Fibroblast of lung (primary cell): ENCODE measurements at regions not wholly inside any gene's neighbourhood (a gene's known extent, or its start where the extent isn't known, plus 50 kb on each side); places are given as distances from the start of the nearest gene placed in this dataset.

Source experiments
- DNase-seq, 2 donors: peaks; one replicate each; pipeline versions ENCODE4 v3.0.0 to v3.0.0-alpha.2; 2010; ENCODE audit warnings: low read depth in 2 of 2
- H2AFZ ChIP-seq: 2 replicates; pipeline ENCODE4 v1.5.1; 2012; ENCODE audit warnings: low read length, control low read depth, inconsistent platforms
- H3K27ac ChIP-seq: 2 replicates; pipeline ENCODE4 v1.5.1; 2011; ENCODE audit warnings: low read length, control low read depth; ENCODE audit not compliant: insufficient read depth
- H3K27me3 ChIP-seq: 2 replicates; pipeline ENCODE4 v1.5.1; 2011; ENCODE audit warnings: mild to moderate bottlenecking, low read length; ENCODE audit not compliant: control insufficient read depth, insufficient read depth
- H3K36me3 ChIP-seq: 2 replicates; pipeline ENCODE4 v1.5.1; 2011; ENCODE audit warnings: low read length; ENCODE audit not compliant: control insufficient read depth, insufficient read depth
- H3K4me1 ChIP-seq: 2 replicates; pipeline ENCODE4 v1.5.1; 2011; ENCODE audit warnings: low read length; ENCODE audit not compliant: control insufficient read depth, insufficient read depth; ENCODE audit errors: extremely low read depth
- H3K4me2 ChIP-seq: 2 replicates; pipeline ENCODE4 v1.5.1; 2011; ENCODE audit warnings: low read length, control low read depth; ENCODE audit not compliant: insufficient read depth; ENCODE audit errors: extremely low read depth
- H3K4me3 ChIP-seq, 4 experiments: fragments of 200-600 bp in 1 of 4; sonication (generic) in 1 of 4; replicated peaks in 1 of 4; 2 replicates each; pipeline ENCODE4 v1.5.1; 2011 to 2016; ENCODE audit warnings: low read length in 4 of 4, low read depth in 3 of 4, mild to moderate bottlenecking in 3 of 4, control low read depth in 2 of 4, inconsistent platforms in 1 of 4, mixed read lengths in 1 of 4; ENCODE audit not compliant: insufficient read depth in 1 of 4; ENCODE audit errors: control extremely low read depth in 1 of 4
- H3K79me2 ChIP-seq: 2 replicates; pipeline ENCODE4 v1.5.1; 2012; ENCODE audit warnings: mild to moderate bottlenecking, low read length, inconsistent platforms; ENCODE audit not compliant: control insufficient read depth, insufficient read depth
- H3K9ac ChIP-seq: 2 replicates; pipeline ENCODE4 v1.5.1; 2011; ENCODE audit warnings: mild to moderate bottlenecking, low read length, control low read depth; ENCODE audit not compliant: insufficient read depth
- H3K9me3 ChIP-seq: 2 replicates; pipeline ENCODE4 v1.5.1; 2012; ENCODE audit warnings: low read depth, low read length; ENCODE audit not compliant: control insufficient read depth, insufficient read depth
- H4K20me1 ChIP-seq: 2 replicates; pipeline ENCODE4 v1.5.1; 2011; ENCODE audit warnings: low read length; ENCODE audit not compliant: control insufficient read depth, insufficient read depth; ENCODE audit errors: extremely low read depth
- CTCF ChIP-seq, 2 donors: IDR thresholded peaks in 1 of 2; conservative IDR thresholded peaks in 1 of 2; 1 replicate in 1 of 2; 2 replicates in 1 of 2; pipeline ENCODE4 v1.5.1; 2011 to 2012; ENCODE audit warnings: low read length in 2 of 2, control low read depth in 1 of 2, inconsistent platforms in 1 of 2, low read depth in 1 of 2, mild to moderate bottlenecking in 1 of 2
- EZH2 ChIP-seq: IDR thresholded peaks from 2 replicates; pipeline ENCODE4 v1.5.1; 2012; ENCODE audit warnings: low read length, control low read depth, mild to moderate bottlenecking; ENCODE audit errors: missing control alignments

GRCh38 chr11:112464949-112465348, 204.3 kb upstream of the PLET1 start:
- Histone ChIP-seq H3K9me3 (no peaks in the 10 kb centered on the region), H3K4me1 (no peaks in the 10 kb centered on the region), H4K20me1 (no peaks in the 10 kb centered on the region), H3K79me2 (no peaks in the 10 kb centered on the region), H3K27ac (no peak overlapping the region), H3K9ac (no peak overlapping the region), H3K4me3 (no peak overlapping the region), H3K4me2 (no peak overlapping the region), H3K27me3 (no peaks in the 10 kb centered on the region), H3K36me3 (no peaks in the 10 kb centered on the region), H2AFZ (no peak overlapping the region)
- TF ChIP-seq CTCF (conservative IDR thresholded peaks at IDR 0.05 in 1 of 2, IDR thresholded peaks at IDR 0.05 in 1 of 2; ENCODE audit: low read depth in 1 of 2, low read length in 2 of 2) (no peak), EZH2 (no peak)
- DNase-seq: no peak

- Histone ChIP-seq H2AFZ (no peak overlapping the region), H3K9me3 (no peaks in the 10 kb centered on the region), H3K27me3 (no peaks in the 10 kb centered on the region), H3K27ac (no peak overlapping the region), H3K4me3 (no peak overlapping the region), H3K79me2 (no peaks in the 10 kb centered on the region), H3K36me3 (no peaks in the 10 kb centered on the region), H3K4me1 (no peaks in the 10 kb centered on the region), H3K4me2 (no peak overlapping the region), H4K20me1 (no peaks in the 10 kb centered on the region), H3K9ac (no peak overlapping the region)
- DNase-seq: no peak
- TF ChIP-seq CTCF (conservative IDR thresholded peaks at IDR 0.05 in 1 of 2, IDR thresholded peaks at IDR 0.05 in 1 of 2; ENCODE audit: low read depth in 1 of 2, low read length in 2 of 2) (no peak), EZH2 (no peak)
These were observed 204.9 kb upstream of the PLET1 start for GRCh38 chr11:112465433-112466024.

- Histone ChIP-seq H3K27me3 (no peaks in the 10 kb centered on the region), H3K9me3 (no peaks in the 10 kb centered on the region), H3K79me2 (no peaks in the 10 kb centered on the region), H3K27ac (no peak overlapping the region), H3K4me1 (no peaks in the 10 kb centered on the region), H3K9ac (no peak overlapping the region), H3K4me3 (no peak overlapping the region), H3K4me2 (no peak overlapping the region), H4K20me1 (no peaks in the 10 kb centered on the region), H3K36me3 (no peaks in the 10 kb centered on the region), H2AFZ (no peak overlapping the region)
- no peak for DNase-seq
- TF ChIP-seq EZH2: no peak
- no peak for TF ChIP-seq CTCF (conservative IDR thresholded peaks at IDR 0.05 in 1 of 2, IDR thresholded peaks at IDR 0.05 in 1 of 2; ENCODE audit: low read depth in 1 of 2, low read length in 2 of 2)
These were observed 207.1 kb upstream of the PLET1 start for GRCh38 chr11:112467721-112468120.
